Pons (tissue), 1 donor: ENCODE measurements at regions not wholly inside any gene's neighbourhood (a gene's known extent, or its start where the extent isn't known, plus 50 kb on each side); places are given as distances from the start of the nearest gene placed in this dataset.
A peak's percentile ranks its signal among the peaks of the same experiment; 100 is the strongest.

ENCODE experiments used
- DNase-seq: peaks from one replicate; pipeline ENCODE4 v3.0.0-alpha.2; 2016; ENCODE audit warnings: low spot score

- DNase-seq = peak; percentile 6
Measured at GRCh38 chr4:107247738-107248137, 211.6 kb upstream of the DKK2 start.

GRCh38 chr4:107246761-107247160 lies 210.6 kb upstream of the DKK2 start:
- DNase-seq = no peak

DNA sequence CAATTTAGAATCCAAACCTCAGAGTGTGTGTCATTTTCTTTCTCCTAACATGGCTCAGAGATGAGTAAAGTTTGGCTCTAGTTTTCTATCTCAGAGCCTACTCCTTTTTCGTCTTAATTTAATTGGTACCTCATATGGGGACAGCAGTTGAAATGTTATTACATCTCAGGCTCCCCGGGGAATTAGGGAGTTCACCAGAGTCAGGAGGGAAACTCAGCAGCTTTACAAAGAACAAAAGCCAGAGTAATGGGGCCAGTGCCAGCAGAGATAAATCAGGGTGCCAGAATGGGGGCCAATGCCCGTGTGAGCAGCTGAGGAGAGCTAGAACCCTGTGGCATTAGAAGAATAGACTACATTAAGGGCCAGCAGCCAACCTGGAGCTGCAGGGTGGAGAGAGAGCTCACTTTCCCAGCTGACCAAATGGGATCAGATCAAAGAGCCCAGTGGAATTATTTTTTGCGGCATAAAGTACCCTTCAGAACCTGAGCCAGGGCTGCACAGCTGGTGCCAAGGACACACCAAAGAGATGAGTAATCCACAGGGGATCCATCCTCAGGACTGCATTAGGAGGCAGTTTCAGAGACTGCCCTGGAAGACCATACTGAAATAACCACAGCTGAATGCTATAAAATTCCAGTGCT lies 207.1 kb upstream of the DKK2 start:
- DNase-seq = no peak

- no peak for DNase-seq
Measured at GRCh38 chr4:107220976-107221375, 184.9 kb upstream of the DKK2 start.

GRCh38 chr4:107219681-107220080 lies 183.6 kb upstream of the DKK2 start:
- DNase-seq = no peak

- no peak for DNase-seq
Measured at GRCh38 chr4:107216379-107216778, 180.3 kb upstream of the DKK2 start.

GRCh38 chr4:107215222-107215621 lies 179.1 kb upstream of the DKK2 start:
- DNase-seq = no peak

DNA sequence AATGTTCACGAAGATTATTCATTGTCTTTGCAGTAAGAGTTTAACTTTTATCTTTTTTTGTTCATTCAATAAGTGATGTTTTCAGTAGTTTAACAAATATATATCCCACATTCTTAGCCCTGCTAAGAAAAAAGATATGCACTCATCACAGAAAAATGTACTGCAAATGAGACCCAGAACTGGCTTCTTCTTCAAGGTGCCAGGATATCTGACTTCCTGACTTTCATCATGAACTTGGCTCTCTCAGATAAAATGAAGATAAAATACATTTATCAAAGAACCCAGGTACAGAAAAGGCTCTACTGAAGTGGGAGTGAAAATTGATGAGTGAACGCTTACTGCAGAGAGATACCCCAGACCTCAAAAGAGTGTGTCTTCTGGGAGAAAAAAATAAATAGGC lies 177.8 kb upstream of the DKK2 start:
- DNase-seq = no peak

DNA sequence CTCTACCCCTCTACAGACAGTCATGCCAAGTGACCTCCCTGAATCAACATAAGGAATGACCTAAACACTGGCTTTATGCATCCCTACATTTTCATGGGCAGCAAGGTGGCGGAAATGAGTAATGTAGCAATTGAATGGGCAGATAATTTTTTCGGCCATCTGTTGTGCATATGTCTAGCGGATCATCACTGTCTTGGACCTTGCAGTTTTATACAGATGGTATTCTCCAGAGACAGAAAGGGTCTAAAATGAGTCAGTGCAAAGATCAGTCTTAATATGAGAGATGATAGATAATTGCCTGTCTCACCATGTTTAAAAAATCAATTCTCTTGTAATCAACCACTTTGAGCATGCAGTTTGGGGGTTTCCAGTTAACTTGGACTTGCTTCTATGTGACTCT lies 177.3 kb upstream of the DKK2 start:
- no peak for DNase-seq

- DNase-seq = no peak
Measured at GRCh38 chr4:107212565-107212964, 176.5 kb upstream of the DKK2 start.

DNA sequence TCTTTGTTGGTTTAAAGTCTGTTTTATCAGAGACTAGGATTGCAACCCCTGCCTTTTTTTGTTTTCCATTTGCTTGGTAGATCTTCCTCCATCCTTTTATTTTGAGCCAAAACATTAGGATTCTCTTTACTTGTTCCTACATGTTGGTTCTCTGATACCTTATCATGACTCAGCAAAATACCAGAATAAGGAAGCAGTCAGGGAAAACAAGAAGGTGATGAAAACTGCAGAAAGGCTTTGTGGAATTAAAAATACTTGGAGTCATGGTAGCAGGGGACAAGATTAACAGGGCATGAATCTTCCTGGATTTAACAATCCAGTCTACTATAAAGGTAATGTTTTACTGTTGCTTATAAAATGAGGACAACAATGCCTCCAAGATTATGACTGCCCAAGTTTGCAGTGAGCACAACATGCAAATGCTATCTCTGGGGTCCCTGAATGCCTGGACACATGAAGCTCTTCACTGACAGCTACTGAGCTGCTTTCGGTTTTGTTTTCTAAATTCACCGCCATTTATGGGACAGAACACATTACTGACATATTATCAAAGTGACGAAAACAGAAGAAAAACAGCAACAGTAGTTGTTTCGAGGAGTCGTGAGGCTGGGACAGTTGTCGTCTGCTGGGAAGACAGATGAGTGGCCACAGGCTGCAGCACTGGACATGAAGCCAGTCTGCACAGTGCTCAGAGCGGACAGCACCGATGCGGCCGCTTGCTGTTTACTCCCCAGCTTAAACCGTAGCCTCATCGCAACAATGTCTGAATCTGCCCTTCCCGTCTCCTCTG lies 174.5 kb upstream of the DKK2 start:
- DNase-seq = no peak

- DNase-seq = no peak
Measured at GRCh38 chr4:107203733-107204132, 167.6 kb upstream of the DKK2 start.

DNA sequence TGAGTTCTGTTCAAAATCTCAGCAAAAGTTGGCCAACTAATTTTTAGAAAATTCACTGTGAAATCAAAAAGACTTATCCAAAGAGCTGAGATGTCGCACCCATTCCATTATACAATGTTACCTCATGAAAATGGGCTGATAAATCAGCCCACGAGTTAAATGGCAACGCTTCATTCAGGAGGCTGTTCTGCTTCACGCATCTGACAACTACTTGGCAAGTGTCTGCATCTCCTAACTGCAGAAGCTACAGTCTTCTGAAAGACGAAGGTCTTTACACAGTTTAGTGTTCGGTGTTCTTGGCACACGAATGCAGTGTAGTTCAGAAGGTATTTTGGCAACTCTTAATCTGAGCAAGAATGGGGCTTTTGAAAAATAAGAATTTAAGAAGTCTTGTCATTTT lies 166.6 kb upstream of the DKK2 start:
- DNase-seq = no peak

GRCh38 chr4:107197121-107197520 lies 161.0 kb upstream of the DKK2 start:
- no peak for DNase-seq

DNA sequence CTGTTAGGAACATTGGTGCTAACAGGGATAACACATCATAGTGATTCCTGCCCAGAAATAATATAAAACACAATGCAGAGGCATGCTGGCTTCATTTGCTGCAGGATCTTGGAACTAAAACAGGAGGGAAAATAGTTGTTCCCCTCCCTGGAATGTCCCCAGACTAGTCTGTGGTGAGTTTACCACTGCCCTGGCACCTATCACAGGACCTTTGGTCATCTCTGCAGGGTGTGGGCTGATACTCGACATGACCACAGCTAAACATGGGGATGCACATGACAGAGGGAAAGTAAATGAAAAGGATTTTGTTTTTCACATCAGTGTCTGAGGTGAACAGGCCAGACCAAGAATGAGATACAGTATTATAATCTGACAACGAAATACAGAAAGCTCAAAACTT lies 160.2 kb upstream of the DKK2 start:
- no peak for DNase-seq

- DNase-seq = no peak
Measured at GRCh38 chr4:107194005-107194404, 157.9 kb upstream of the DKK2 start.

GRCh38 chr4:107192601-107193000 lies 156.5 kb upstream of the DKK2 start:
- no peak for DNase-seq

DNA sequence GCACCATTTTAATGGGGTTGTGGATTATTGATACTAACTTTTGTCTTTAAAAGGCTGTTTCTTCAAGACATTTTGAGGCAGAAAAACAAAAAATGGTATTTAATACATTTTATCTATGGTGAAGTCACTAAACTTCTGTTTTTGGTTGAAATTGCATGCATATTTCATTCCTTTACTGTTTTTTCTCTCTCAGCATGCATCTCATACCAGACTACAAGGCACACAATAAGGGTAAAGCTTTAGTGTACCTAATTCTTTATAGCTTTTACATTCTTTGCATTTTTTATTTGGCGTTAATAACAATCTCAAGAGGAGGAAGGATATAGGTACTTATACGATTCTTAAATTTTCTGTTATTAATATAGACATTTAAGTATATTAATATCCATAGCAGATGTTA lies 151.0 kb upstream of the DKK2 start:
- DNase-seq = no peak

GRCh38 chr4:107183155-107183774 lies 147.2 kb upstream of the DKK2 start:
- DNase-seq = peak; percentile 67

DNA sequence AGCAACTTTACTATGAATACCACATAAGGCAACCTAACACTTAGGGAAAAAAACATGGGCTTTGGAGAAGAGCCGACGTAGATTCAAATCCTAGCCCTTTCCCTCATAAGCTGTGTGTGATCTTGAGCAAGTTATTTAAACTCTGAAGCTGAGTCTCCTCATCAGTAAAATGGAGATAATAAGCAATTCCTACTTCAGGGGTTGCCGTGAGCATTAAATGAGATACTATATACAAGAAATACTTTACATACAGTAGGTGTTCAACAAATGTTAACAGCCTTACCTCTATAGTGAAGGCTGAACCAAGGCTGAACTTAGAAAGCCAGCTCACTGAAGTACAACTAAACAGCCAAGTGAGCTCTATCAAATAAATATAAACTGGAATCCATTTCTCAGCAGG lies 146.2 kb upstream of the DKK2 start:
- DNase-seq = no peak

DNA sequence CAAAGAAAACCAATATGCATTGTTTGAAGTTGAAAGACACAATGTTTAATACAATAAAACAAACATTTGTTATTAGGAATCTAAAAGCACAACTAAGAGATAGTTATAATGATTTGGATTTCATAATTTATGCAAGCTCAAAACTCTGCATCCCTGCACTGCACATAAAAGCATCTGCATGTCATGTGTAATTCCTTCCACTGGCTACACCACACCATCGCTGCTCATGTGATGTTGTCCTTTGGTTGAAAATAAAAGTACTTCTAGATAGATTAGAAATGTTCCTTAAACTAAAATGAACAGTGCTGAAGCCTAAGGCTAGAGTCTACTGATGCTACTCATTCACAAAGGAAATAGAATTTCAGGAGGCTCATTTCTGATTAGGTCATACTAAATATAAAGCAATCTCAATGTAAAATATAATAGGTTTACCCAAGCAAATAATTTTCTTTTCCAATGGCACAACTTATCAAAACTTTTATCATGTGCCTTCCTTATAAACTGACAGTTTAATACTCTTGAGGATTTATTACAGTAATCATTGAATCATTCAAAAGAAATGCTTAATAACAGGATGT lies 130.8 kb upstream of the DKK2 start:
- no peak for DNase-seq

DNA sequence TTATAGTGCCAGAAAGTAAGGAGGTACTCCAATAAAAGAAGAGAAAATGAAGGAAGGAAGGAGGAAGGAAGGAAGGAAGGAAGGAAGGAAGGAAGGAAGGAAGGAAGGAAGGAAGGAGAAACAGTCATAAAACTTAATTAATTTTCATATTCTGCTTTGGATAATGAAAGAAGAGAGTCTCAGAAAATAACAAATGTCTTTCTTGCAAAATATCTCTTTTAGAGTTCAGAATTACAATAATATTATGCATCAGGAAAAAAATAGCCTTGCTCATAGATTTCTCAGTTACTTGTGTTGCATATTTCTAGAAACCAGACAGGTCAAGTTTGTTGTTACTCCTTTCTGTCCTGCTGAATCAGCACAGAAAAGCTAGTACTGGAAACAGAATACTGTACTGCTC lies 130.1 kb upstream of the DKK2 start:
- no peak for DNase-seq

DNA sequence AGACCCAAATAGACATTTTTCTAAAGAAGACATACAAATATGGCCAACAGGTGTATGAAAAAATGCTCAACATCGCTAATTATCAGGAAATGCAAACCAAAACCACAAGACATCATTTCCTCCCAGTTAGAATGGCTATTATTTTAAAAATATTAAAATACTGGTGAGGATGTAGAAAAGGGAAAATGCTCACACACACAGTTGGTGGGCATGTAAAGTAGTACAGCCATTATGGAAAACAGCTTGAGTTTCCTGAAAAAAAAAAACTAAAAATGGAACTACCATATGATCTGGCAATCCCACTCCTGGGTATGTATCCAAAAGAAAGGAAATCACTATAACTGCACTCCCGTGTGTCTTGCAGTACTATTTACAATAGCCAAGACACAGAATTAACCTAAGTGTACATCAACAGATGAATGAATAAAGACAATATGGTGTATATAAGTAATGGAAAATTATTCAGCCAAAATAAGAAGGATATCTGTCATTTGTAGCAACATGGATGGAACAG lies 128.9 kb upstream of the DKK2 start:
- no peak for DNase-seq
